Panc1 (cell line): ENCODE measurements at regions not wholly inside any gene's neighbourhood (a gene's known extent, or its start where the extent isn't known, plus 50 kb on each side); places are given as distances from the start of the nearest gene placed in this dataset.

ENCODE experiments used
- ATAC-seq: fragments of 200-7000 bp; cut with Tn5 transposase; 2 replicates; pipeline ENCODE4 v1.9.1; 2020; ENCODE audit warnings: mild to moderate bottlenecking, moderate library complexity
- BruUV-seq: library from RNA; stranded (reverse); fragments of 400-500 nt; replicated peaks from 2 replicates; lab custom pipeline; 2021; lab: Mats Ljungman, UMichigan
- CTCF ChIA-PET: fragments of 300-600 bp; sonication (Branson Sonifier 250); formaldehyde crosslinking; loops from one replicate; lab custom pipeline; 2022; ENCODE audit warnings: antibody characterized with exemption; lab: Charles Lee
- POLR2A ChIA-PET: fragments of 300-600 bp; sonication (Branson Sonifier 250); formaldehyde crosslinking; loops from one replicate; lab custom pipeline; 2022; ENCODE audit warnings: antibody characterized with exemption; lab: Charles Lee
- DNase-seq: peaks from one replicate; pipeline ENCODE4 v3.0.0-alpha.2; 2010; ENCODE audit warnings: low read depth, low spot score
- H3K27ac ChIP-seq: 2 replicates; pipeline ENCODE4 v1.5.1; 2011; ENCODE audit warnings: mild to moderate bottlenecking, low read length, inconsistent platforms
- H3K27me3 ChIP-seq: fragments of 200-500 bp; sonication (Bioruptor generic); 2 replicates; pipeline ENCODE4 v1.6.0; 2014; ENCODE audit warnings: low read length, inconsistent platforms; ENCODE audit not compliant: control insufficient read depth, insufficient read depth
- H3K36me3 ChIP-seq: fragments of 200-500 bp; sonication (Bioruptor generic); 2 replicates; pipeline ENCODE4 v1.5.1; 2014; ENCODE audit warnings: inconsistent platforms, mild to moderate bottlenecking, low read length, moderate library complexity; ENCODE audit not compliant: control insufficient read depth, insufficient read depth
- H3K4me1 ChIP-seq: 2 replicates; pipeline ENCODE4 v1.5.1; 2011; ENCODE audit warnings: inconsistent platforms, mild to moderate bottlenecking, low read length, moderate library complexity; ENCODE audit not compliant: control insufficient read depth, insufficient read depth
- H3K4me3 ChIP-seq, 2 experiments: 2 replicates each; pipeline ENCODE4 v1.5.1; 2011 to 2012; ENCODE audit warnings: low read depth in 2 of 2, low read length in 2 of 2, mild to moderate bottlenecking in 2 of 2, inconsistent platforms in 1 of 2, moderate library complexity in 1 of 2
- H3K9me3 ChIP-seq: fragments of 200-500 bp; sonication (Bioruptor generic); 2 replicates; pipeline ENCODE4 v1.5.1; 2014; ENCODE audit warnings: low read depth, mild to moderate bottlenecking, inconsistent platforms, low read length, moderate library complexity; ENCODE audit not compliant: control insufficient read depth, insufficient read depth
- CTCF ChIP-seq: fragments of 450-650 bp; IDR thresholded peaks from 2 replicates; pipeline ENCODE4 v1.5.1; 2017; ENCODE audit warnings: mild to moderate bottlenecking
- POLR2AphosphoS5 ChIP-seq: IDR thresholded peaks from 2 replicates; pipeline ENCODE4 v1.6.1; 2012; ENCODE audit warnings: mild to moderate bottlenecking, low read depth, low read length, moderate library complexity
- REST ChIP-seq, 2 experiments: IDR thresholded peaks; 2 replicates each; pipeline ENCODE4 v1.6.1; 2011 to 2012; ENCODE audit warnings: low read depth in 2 of 2, control low read depth in 1 of 2, low read length in 1 of 2, mild to moderate bottlenecking in 1 of 2, moderate library complexity in 1 of 2; ENCODE audit not compliant: insufficient read depth in 1 of 2
- SIN3A ChIP-seq: IDR thresholded peaks from 2 replicates; pipeline ENCODE4 v1.6.1; 2012; ENCODE audit warnings: low read depth, mild to moderate bottlenecking, low read length, moderate library complexity, borderline replicate concordance; ENCODE audit not compliant: insufficient read depth
- TCF7L2 ChIP-seq: IDR thresholded peaks from 2 replicates; pipeline ENCODE4 v1.6.1; 2011; ENCODE audit warnings: mild to moderate bottlenecking, low read depth, low read length, inconsistent platforms
- in situ Hi-C: cut with HindIII; loops from 2 replicates; pipeline ENCODE4 v1.10.0; 2016; ENCODE audit warnings: low sequenced_read_pairs, low pct_unique_long_range_greater_than_20kb
- intact Hi-C: fragments of 100-400 bp; cut with micrococcal nuclease; formaldehyde crosslinking; loops from one replicate; pipeline ENCODE4 v1.10.0; 2022; ENCODE audit not compliant: unreplicated experiment

GRCh38 chr3:27043328-27043955 is 325.7 kb downstream of the NEK10 start:
- ChIA-PET POLR2A (no interaction called here), CTCF (no interaction called here)
- no peak overlapping the region for H3K27ac ChIP-seq
- H3K4me1 ChIP-seq: no peaks in the 10 kb centered on the region
- H3K27me3 ChIP-seq: no peaks in the 10 kb centered on the region
- H3K36me3 ChIP-seq: no peaks in the 10 kb centered on the region
- no TSS peak for BruUV-seq
- no peaks in the 10 kb centered on the region for H3K9me3 ChIP-seq
- intact Hi-C loops: no loop called here
- in situ Hi-C loops: no loop called here
- ATAC-seq: no peak
- no peak for TF ChIP-seq CTCF
- no peak for DNase-seq
- no peak overlapping the region for H3K4me3 ChIP-seq

- H3K36me3 ChIP-seq: no peaks in the 10 kb centered on the region
- no peak overlapping the region for H3K4me3 ChIP-seq
- ATAC-seq: no peak
- no peaks in the 10 kb centered on the region for H3K4me1 ChIP-seq
- no peak for DNase-seq
- H3K9me3 ChIP-seq: no peaks in the 10 kb centered on the region
- POLR2A ChIA-PET: no interaction called here
- CTCF ChIA-PET: no interaction called here
- TF ChIP-seq CTCF (no peak), SIN3A (no peak), TCF7L2 (no peak), REST (IDR thresholded peaks at IDR 0.05; ENCODE audit: insufficient read depth in 1 of 2, low read depth in 2 of 2, low read length in 1 of 2) (no peak), POLR2AphosphoS5 (no peak)
- no peaks in the 10 kb centered on the region for H3K27me3 ChIP-seq
- intact Hi-C loops (no loop called here), in situ Hi-C loops (no loop called here)
- no peak overlapping the region for H3K27ac ChIP-seq
- BruUV-seq: no TSS peak
Observed at GRCh38 chr3:27044931-27045481, 324.2 kb downstream of the NEK10 start.
